ENCODE measurements at regions not wholly inside any gene's neighbourhood (a gene's known extent, or its start where the extent isn't known, plus 50 kb on each side); places are given as distances from the start of the nearest gene placed in this dataset.

DNA sequence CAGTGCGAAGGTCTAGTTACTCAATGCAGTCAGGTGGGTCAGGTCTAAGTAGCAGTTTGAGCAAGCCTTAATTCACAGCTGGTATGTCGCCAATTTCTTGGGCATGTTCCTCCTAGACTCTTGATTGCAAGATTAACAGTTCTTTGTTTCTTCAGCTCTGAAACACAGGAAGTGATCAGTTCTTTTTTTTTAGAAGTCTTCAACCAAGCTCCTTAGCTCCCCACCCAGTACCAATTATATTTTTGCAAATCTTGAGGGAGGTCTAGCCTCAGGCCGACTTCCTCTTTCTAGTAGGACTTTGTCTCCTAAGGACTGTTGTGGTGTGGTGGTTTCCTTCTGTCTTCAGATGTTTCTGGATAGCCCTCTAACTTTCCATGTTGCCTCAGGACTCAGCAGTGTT lies 2054.2 kb downstream of the MAT2B start:
- TF ChIP-seq, protein P1, sequence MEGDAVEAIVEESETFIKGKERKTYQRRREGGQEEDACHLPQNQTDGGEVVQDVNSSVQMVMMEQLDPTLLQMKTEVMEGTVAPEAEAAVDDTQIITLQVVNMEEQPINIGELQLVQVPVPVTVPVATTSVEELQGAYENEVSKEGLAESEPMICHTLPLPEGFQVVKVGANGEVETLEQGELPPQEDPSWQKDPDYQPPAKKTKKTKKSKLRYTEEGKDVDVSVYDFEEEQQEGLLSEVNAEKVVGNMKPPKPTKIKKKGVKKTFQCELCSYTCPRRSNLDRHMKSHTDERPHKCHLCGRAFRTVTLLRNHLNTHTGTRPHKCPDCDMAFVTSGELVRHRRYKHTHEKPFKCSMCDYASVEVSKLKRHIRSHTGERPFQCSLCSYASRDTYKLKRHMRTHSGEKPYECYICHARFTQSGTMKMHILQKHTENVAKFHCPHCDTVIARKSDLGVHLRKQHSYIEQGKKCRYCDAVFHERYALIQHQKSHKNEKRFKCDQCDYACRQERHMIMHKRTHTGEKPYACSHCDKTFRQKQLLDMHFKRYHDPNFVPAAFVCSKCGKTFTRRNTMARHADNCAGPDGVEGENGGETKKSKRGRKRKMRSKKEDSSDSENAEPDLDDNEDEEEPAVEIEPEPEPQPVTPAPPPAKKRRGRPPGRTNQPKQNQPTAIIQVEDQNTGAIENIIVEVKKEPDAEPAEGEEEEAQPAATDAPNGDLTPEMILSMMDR (conservative IDR thresholded peaks at IDR 0.05; ENCODE audit: low read length), result no peak
- TF ChIP-seq EZH2phosphoT487 (IDR thresholded peaks at IDR 0.05; ENCODE audit: borderline replicate concordance, low read depth, low read length), result no peak
